Tibial nerve (tissue), 4 donors: ENCODE measurements at regions not wholly inside any gene's neighbourhood (a gene's known extent, or its start where the extent isn't known, plus 50 kb on each side); places are given as distances from the start of the nearest gene placed in this dataset.

Experiments
- DNase-seq, 2 donors: peaks; one replicate each; pipeline ENCODE4 v3.0.0-alpha.2; 2019; ENCODE audit warnings: low spot score in 2 of 2
- H3K27ac ChIP-seq, 4 donors: fragments of 200-600 bp; sonication (generic) in 3 of 4; one replicate each; pipeline ENCODE4 v1.5.1; 2017 to 2019; ENCODE audit warnings: mild to moderate bottlenecking in 1 of 4
- H3K27me3 ChIP-seq, 2 donors: fragments of 200-600 bp; sonication (generic) in 1 of 2; one replicate each; pipeline versions ENCODE4 v1.5.1 to v1.6.0; 2017 to 2019
- H3K36me3 ChIP-seq, 3 donors: fragments of 200-600 bp; sonication (generic); one replicate each; pipeline ENCODE4 v1.5.1; 2018 to 2019
- H3K4me1 ChIP-seq, 4 donors: fragments of 200-600 bp; sonication (generic) in 3 of 4; one replicate each; pipeline ENCODE4 v1.5.1; 2017 to 2019
- H3K4me3 ChIP-seq, 4 donors: fragments of 200-600 bp; sonication (generic) in 3 of 4; one replicate each; pipeline ENCODE4 v1.5.1; 2017 to 2019; ENCODE audit warnings: mild to moderate bottlenecking in 1 of 4, moderate library complexity in 1 of 4
- H3K9me3 ChIP-seq, 4 donors: fragments of 200-600 bp; sonication (generic) in 3 of 4; one replicate each; pipeline ENCODE4 v1.5.1; 2017 to 2019
- CTCF ChIP-seq, 5 experiments: fragments of 200-600 bp in 3 of 5; fragments of 450-650 bp in 2 of 5; sonication (generic) in 3 of 5; IDR thresholded peaks; one replicate each; pipeline ENCODE4 v1.5.1; 2016 to 2019; ENCODE audit warnings: antibody characterized with exemption in 5 of 5, mild to moderate bottlenecking in 3 of 5, moderate library complexity in 2 of 5
- EP300 ChIP-seq, 2 donors: sonication (generic); formaldehyde crosslinking; IDR thresholded peaks; one replicate each; pipeline ENCODE4 v1.6.1; 2017; ENCODE audit warnings: antibody characterized with exemption in 2 of 2, mild to moderate bottlenecking in 1 of 2
- POLR2A ChIP-seq, 2 donors: fragments of 450-650 bp; IDR thresholded peaks; one replicate each; pipeline ENCODE4 v1.6.1; 2017; ENCODE audit warnings: antibody characterized with exemption in 2 of 2, mild to moderate bottlenecking in 2 of 2, moderate library complexity in 2 of 2
- WGBS, 2 donors: methylation state at CpG; one replicate each; pipeline ENCODE4 v1.1.5; 2018; 5-methylcytosine and 5-hydroxymethylcytosine counted together

GRCh38 chr5:73284985-73285384, 112.0 kb downstream of the TMEM174 start:
- Histone ChIP-seq H3K4me1 (peaks cover 0 to 33% (median 16%) of the 10 kb centered on the region in 4 donors), H3K9me3 (no peaks in the 10 kb centered on the region), H3K4me3 (no peak overlapping the region), H3K36me3 (no peaks in the 10 kb centered on the region), H3K27me3 (no peaks in the 10 kb centered on the region), H3K27ac (no peak overlapping the region)
- no peak for TF ChIP-seq POLR2A (IDR thresholded peaks at IDR 0.05)
- no peak for TF ChIP-seq CTCF (IDR thresholded peaks at IDR 0.05)
- no peak for TF ChIP-seq EP300 (IDR thresholded peaks at IDR 0.05)
- DNase-seq: no peak
- 84 to 87% methylated on average over 3 of the region's 3 CpGs for WGBS, 2 donors

- 73 to 76% methylated on average over 6 of the region's 7 CpGs for WGBS, 2 donors
These were observed 111.3 kb downstream of the TMEM174 start for GRCh38 chr5:73284220-73284795.

DNA sequence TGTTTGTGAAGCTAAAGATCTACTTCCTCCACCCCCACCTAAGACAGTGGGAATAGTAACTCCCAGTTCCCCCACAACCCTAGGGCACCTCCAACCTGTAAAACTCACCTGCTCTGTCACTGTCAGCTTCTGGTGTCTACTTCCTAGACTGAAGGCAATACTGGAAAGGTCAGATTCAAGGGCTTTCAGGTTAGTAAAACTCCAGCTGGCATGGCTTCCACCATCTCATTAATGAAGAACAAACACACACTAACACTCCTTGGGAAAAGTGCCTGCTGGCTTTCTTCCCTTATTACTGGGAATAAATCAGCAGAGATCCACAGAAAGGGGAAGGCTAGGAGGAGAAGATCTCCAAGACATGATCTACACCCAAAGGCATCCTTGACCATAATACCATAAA, 109.9 kb downstream of the TMEM174 start:
- H3K4me1 ChIP-seq: peaks cover 0 to 51% (median 22%) of the 10 kb centered on the region in 4 donors
- no peaks in the 10 kb centered on the region for H3K9me3 ChIP-seq
- no peak for TF ChIP-seq POLR2A (IDR thresholded peaks at IDR 0.05)
- TF ChIP-seq CTCF (IDR thresholded peaks at IDR 0.05): no peak
- TF ChIP-seq EP300 (IDR thresholded peaks at IDR 0.05): no peak

More at GRCh38 chr5:73284220-73284795, 111.3 kb downstream of the TMEM174 start:
- H3K36me3 ChIP-seq: no peaks in the 10 kb centered on the region
- no peaks in the 10 kb centered on the region for H3K9me3 ChIP-seq
- H3K4me3 ChIP-seq: no peak overlapping the region
- peak overlapping the region in 1 of 4 donors; percentile 44 for H3K27ac ChIP-seq
- no peaks in the 10 kb centered on the region for H3K27me3 ChIP-seq
- no peak for DNase-seq
- TF ChIP-seq CTCF (IDR thresholded peaks at IDR 0.05): no peak
- no peak for TF ChIP-seq EP300 (IDR thresholded peaks at IDR 0.05)
- no peak for TF ChIP-seq POLR2A (IDR thresholded peaks at IDR 0.05)
- H3K4me1 ChIP-seq: peaks cover 0 to 40% (median 18%) of the 10 kb centered on the region in 4 donors

DNA sequence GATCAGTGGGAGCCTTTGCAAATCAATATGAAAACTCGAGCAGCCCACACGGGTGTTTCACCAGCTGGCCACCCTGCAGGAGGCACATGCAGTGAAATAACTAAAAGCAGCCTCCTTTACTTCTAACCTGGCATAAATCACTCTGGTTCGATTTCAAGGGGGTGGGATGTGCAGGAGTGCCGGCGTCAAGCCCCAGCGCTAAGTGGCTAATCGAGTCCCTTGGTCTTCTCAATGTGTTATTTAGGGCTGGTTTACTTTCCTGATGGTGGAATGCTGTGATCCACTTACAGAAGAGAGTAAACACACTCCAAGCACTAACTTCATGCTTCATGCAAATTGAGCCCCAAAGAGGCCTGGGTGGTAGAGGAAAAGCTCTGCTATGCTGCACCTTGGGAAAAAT, 109.4 kb downstream of the TMEM174 start:
- TF ChIP-seq EP300 (IDR thresholded peaks at IDR 0.05) (no peak), POLR2A (IDR thresholded peaks at IDR 0.05) (no peak), CTCF (IDR thresholded peaks at IDR 0.05) (no peak)
- Histone ChIP-seq H3K27ac (peak overlapping the region in 2 of 4 donors; percentile 81 to 91), H3K36me3 (no peaks in the 10 kb centered on the region), H3K4me3 (no peak overlapping the region), H3K4me1 (peaks cover 0 to 54% (median 22%) of the 10 kb centered on the region in 4 donors), H3K27me3 (no peaks in the 10 kb centered on the region), H3K9me3 (no peaks in the 10 kb centered on the region)
- 66 to 76% methylated on average over 7 of the region's 7 CpGs for WGBS, 2 donors
- no peak for DNase-seq

More for the DNA sequence above, 109.9 kb downstream of the TMEM174 start:
- no peak overlapping the region for H3K4me3 ChIP-seq
- H3K36me3 ChIP-seq: no peaks in the 10 kb centered on the region
- H3K27ac ChIP-seq: peak overlapping the region in 1 of 4 donors; percentile 81
- DNase-seq: no peak
- H3K27me3 ChIP-seq: no peaks in the 10 kb centered on the region

GRCh38 chr5:73280821-73281746, 108.1 kb downstream of the TMEM174 start:
- 55 to 56% methylated on average over 20 of the region's 20 CpGs for WGBS, 2 donors
- Histone ChIP-seq H3K27ac (peak overlapping the region; percentile 49 to 91 (median 70)), H3K4me1 (peaks cover 0 to 54% (median 23%) of the 10 kb centered on the region in 4 donors), H3K36me3 (no peaks in the 10 kb centered on the region), H3K27me3 (no peaks in the 10 kb centered on the region), H3K4me3 (no peak overlapping the region), H3K9me3 (no peaks in the 10 kb centered on the region)
- DNase-seq: peak in 1 of 2 donors; percentile 82
- TF ChIP-seq EP300 (IDR thresholded peaks at IDR 0.05) (peak in 1 of 2 donors; percentile 15), CTCF (IDR thresholded peaks at IDR 0.05) (no peak)
